H1 (cell line): ENCODE measurements at regions not wholly inside any gene's neighbourhood (a gene's known extent, or its start where the extent isn't known, plus 50 kb on each side); places are given as distances from the start of the nearest gene placed in this dataset.

Experiments used
- CTCF ChIA-PET: fragments of 300-600 bp; sonication (Branson Sonifier 250); formaldehyde crosslinking; loops from one replicate; lab custom pipeline; 2021; ENCODE audit not compliant: partially characterized antibody; lab: Charles Lee
- POLR2A ChIA-PET: fragments of 300-600 bp; sonication (Branson Sonifier 250); formaldehyde crosslinking; loops from one replicate; lab custom pipeline; 2021; ENCODE audit warnings: inconsistent platforms; ENCODE audit not compliant: partially characterized antibody; lab: Charles Lee
- DNase-seq, 2 experiments: peaks; one replicate each; pipeline versions ENCODE4 v3.0.0 to v3.0.0-alpha.2; 2010 to 2022; ENCODE audit warnings: low spot score in 2 of 2, low read depth in 1 of 2, mixed read lengths in 1 of 2
- FAIRE-seq: peaks from 2 replicates; lab custom pipeline; 2011; peaks lifted over from hg19 to GRCh38; lab: Jason Lieb, UNC
- H2AFZ ChIP-seq: 2 replicates; pipeline ENCODE4 v1.8.1; 2012; ENCODE audit warnings: low read length, inconsistent platforms
- H2AK5ac ChIP-seq: 2 replicates; pipeline ENCODE4 v1.6.1; 2013; ENCODE audit warnings: low read depth, low read length
- H2BK120ac ChIP-seq: replicated peaks from 2 replicates; pipeline ENCODE3; 2013; ENCODE audit warnings: low read depth, low read length, inconsistent platforms
- H2BK12ac ChIP-seq: 2 replicates; pipeline ENCODE4 v1.6.1; 2013; ENCODE audit warnings: low read depth, low read length
- H2BK15ac ChIP-seq: 2 replicates; pipeline ENCODE4 v1.6.1; 2013; ENCODE audit warnings: low read length
- H2BK20ac ChIP-seq: 2 replicates; pipeline ENCODE4 v1.6.1; 2013; ENCODE audit warnings: low read length
- H2BK5ac ChIP-seq: 2 replicates; pipeline ENCODE4 v1.6.1; 2013; ENCODE audit warnings: low read depth, low read length
- H3K14ac ChIP-seq: 2 replicates; pipeline ENCODE4 v1.6.1; 2013; ENCODE audit warnings: inconsistent platforms; ENCODE audit not compliant: insufficient read length
- H3K18ac ChIP-seq: 2 replicates; pipeline ENCODE4 v1.6.1; 2013; ENCODE audit warnings: low read length; ENCODE audit errors: extremely low read depth
- H3K23ac ChIP-seq: 2 replicates; pipeline ENCODE4 v1.6.1; 2013; ENCODE audit warnings: inconsistent platforms; ENCODE audit not compliant: insufficient read length
- H3K23me2 ChIP-seq: 2 replicates; pipeline ENCODE4 v1.6.1; 2013; ENCODE audit warnings: low read depth, low read length
- H3K27ac ChIP-seq: 2 replicates; pipeline ENCODE4 v1.6.1; 2011; ENCODE audit warnings: low read depth, low read length, inconsistent platforms
- H3K27me3 ChIP-seq, 4 experiments: replicated peaks in 1 of 4; 1 replicate in 1 of 4; 2 replicates in 3 of 4; pipeline versions ENCODE4 v1.6.1 to v1.8.1; 2011 to 2013; ENCODE audit warnings: low read length in 3 of 4, mild to moderate bottlenecking in 3 of 4, inconsistent platforms in 2 of 4, mixed read lengths in 2 of 4, moderate library complexity in 1 of 4; ENCODE audit not compliant: control insufficient read depth in 3 of 4, insufficient read depth in 3 of 4; ENCODE audit errors: extremely low read depth in 1 of 4
- H3K36me3 ChIP-seq, 4 experiments: 2 replicates each; pipeline versions ENCODE4 v1.6.1 to v1.8.1; 2011 to 2013; ENCODE audit warnings: mild to moderate bottlenecking in 4 of 4, low read length in 3 of 4, moderate library complexity in 2 of 4, control low read depth in 1 of 4, inconsistent platforms in 1 of 4; ENCODE audit not compliant: insufficient read depth in 4 of 4, control insufficient read depth in 2 of 4
- H3K4ac ChIP-seq: replicated peaks from 2 replicates; pipeline ENCODE3; 2013; ENCODE audit warnings: low read length, low read depth, mixed read lengths, inconsistent platforms; ENCODE audit not compliant: insufficient read length
- H3K4me1 ChIP-seq, 4 experiments: replicated peaks in 1 of 4; 1 replicate in 1 of 4; 2 replicates in 3 of 4; pipeline versions ENCODE4 v1.6.1 to v1.8.1; 2011 to 2013; ENCODE audit warnings: low read length in 3 of 4, inconsistent platforms in 2 of 4, mixed read lengths in 1 of 4; ENCODE audit not compliant: insufficient read depth in 4 of 4, control insufficient read depth in 3 of 4
- H3K4me2 ChIP-seq, 2 experiments: 2 replicates each; pipeline versions ENCODE4 v1.6.1 to v1.8.1; 2011 to 2013; ENCODE audit warnings: low read depth in 2 of 2, low read length in 2 of 2, control low read depth in 1 of 2, inconsistent platforms in 1 of 2, mild to moderate bottlenecking in 1 of 2; ENCODE audit not compliant: insufficient read depth in 1 of 2
- H3K4me3 ChIP-seq, 4 experiments: fragments of 200-600, 300-600 bp in 1 of 4; sonication (generic), shearing (Covaris generic), sonication (Bioruptor Twin) in 1 of 4; 2 replicates each; pipeline versions ENCODE4 v1.5.1 to v1.8.1; 2011 to 2016; ENCODE audit warnings: low read length in 4 of 4, low read depth in 3 of 4, control low read depth in 2 of 4, inconsistent platforms in 2 of 4, mild to moderate bottlenecking in 2 of 4, mixed read lengths in 1 of 4, moderate library complexity in 1 of 4; ENCODE audit not compliant: insufficient read depth in 2 of 4; ENCODE audit errors: extremely low read depth in 1 of 4
- H3K56ac ChIP-seq: replicated peaks from 2 replicates; pipeline ENCODE3; 2013; ENCODE audit warnings: low read depth, mild to moderate bottlenecking, mixed read lengths, low read length, inconsistent platforms; ENCODE audit not compliant: insufficient read length
- H3K79me1 ChIP-seq: 2 replicates; pipeline ENCODE4 v1.6.1; 2013; ENCODE audit warnings: low read depth, low read length, control low read depth
- H3K79me2 ChIP-seq, 2 experiments: 2 replicates each; pipeline versions ENCODE4 v1.6.1 to v1.8.1; 2012 to 2013; ENCODE audit warnings: low read length in 2 of 2, mild to moderate bottlenecking in 2 of 2, inconsistent platforms in 1 of 2; ENCODE audit not compliant: insufficient read depth in 2 of 2, control insufficient read depth in 1 of 2
- H3K9ac ChIP-seq, 4 experiments: replicated peaks in 1 of 4; 1 replicate in 1 of 4; 2 replicates in 3 of 4; pipeline versions ENCODE4 v1.6.1 to v1.8.1; 2011 to 2013; ENCODE audit warnings: low read depth in 3 of 4, low read length in 3 of 4, control low read depth in 2 of 4, mild to moderate bottlenecking in 2 of 4, moderate library complexity in 2 of 4, inconsistent platforms in 1 of 4; ENCODE audit errors: extremely low read depth in 1 of 4
- H3K9me3 ChIP-seq, 2 experiments: 2 replicates each; pipeline versions ENCODE4 v1.6.1 to v1.8.1; 2012 to 2013; ENCODE audit warnings: mild to moderate bottlenecking in 2 of 2, moderate library complexity in 2 of 2, control low read depth in 1 of 2, inconsistent platforms in 1 of 2, low read depth in 1 of 2, low read length in 1 of 2, mixed read lengths in 1 of 2; ENCODE audit not compliant: insufficient read depth in 2 of 2
- H4K20me1 ChIP-seq, 2 experiments: replicated peaks in 1 of 2; 2 replicates each; pipeline versions ENCODE3 to v1.8.1; 2011 to 2013; ENCODE audit warnings: inconsistent platforms in 2 of 2, low read length in 2 of 2, mild to moderate bottlenecking in 1 of 2; ENCODE audit not compliant: insufficient read depth in 2 of 2, control insufficient read depth in 1 of 2
- H4K5ac ChIP-seq: 2 replicates; pipeline ENCODE4 v1.6.1; 2013; ENCODE audit warnings: low read length, low read depth, mixed read lengths, inconsistent platforms; ENCODE audit not compliant: insufficient read length
- H4K8ac ChIP-seq: 2 replicates; pipeline ENCODE4 v1.8.0; 2013; ENCODE audit warnings: mild to moderate bottlenecking, moderate library complexity, low read length, inconsistent platforms; ENCODE audit not compliant: insufficient read depth; ENCODE audit errors: extremely low read depth
- H4K91ac ChIP-seq: replicated peaks from 2 replicates; pipeline ENCODE3; 2013; ENCODE audit warnings: low read length, mixed read lengths, inconsistent platforms; ENCODE audit not compliant: insufficient read length
- BCL11A ChIP-seq, 2 experiments: IDR thresholded peaks; one replicate each; pipeline ENCODE4 v1.6.1; 2011; ENCODE audit warnings: low read depth in 2 of 2, low read length in 2 of 2, mild to moderate bottlenecking in 2 of 2
- CBX5 ChIP-seq: fragments of 300-800, 300-1000 bp; sonication (generic); IDR thresholded peaks from 2 replicates; pipeline ENCODE4 v1.7.1; 2016; ENCODE audit warnings: antibody characterized with exemption, low read length, low read depth
- HDAC2 ChIP-seq, 2 experiments: fragments of 300-600 bp in 1 of 2; sonication (generic) in 1 of 2; IDR thresholded peaks; 2 replicates each; pipeline ENCODE4 v1.6.1; 2011 to 2012; ENCODE audit warnings: low read depth in 2 of 2, low read length in 2 of 2, mild to moderate bottlenecking in 2 of 2, moderate library complexity in 2 of 2, borderline replicate concordance in 1 of 2, inconsistent platforms in 1 of 2
- KDM5A ChIP-seq: fragments of 200-600 bp; IDR thresholded peaks from 2 replicates; pipeline ENCODE4 v1.7.1; 2012; ENCODE audit warnings: mild to moderate bottlenecking, low read length, inconsistent platforms, mixed read lengths
- POLR2AphosphoS5 ChIP-seq: IDR thresholded peaks from 2 replicates; pipeline ENCODE4 v1.6.1; 2011; ENCODE audit warnings: low read depth, low read length
- RBBP5 ChIP-seq: IDR thresholded peaks from 2 replicates; pipeline ENCODE4 v1.7.1; 2012; ENCODE audit warnings: low read depth, mild to moderate bottlenecking, inconsistent platforms, low read length, moderate library complexity, borderline replicate concordance
- RFX5 ChIP-seq: IDR thresholded peaks from 2 replicates; pipeline ENCODE4 v1.6.1; 2011; ENCODE audit warnings: low read depth, low read length, improper control_type of control experiment, borderline replicate concordance
- RXRA ChIP-seq: IDR thresholded peaks from 2 replicates; pipeline ENCODE4 v1.6.1; 2011; ENCODE audit warnings: low read depth, mild to moderate bottlenecking, low read length, moderate library complexity; ENCODE audit not compliant: insufficient read depth
- SP2 ChIP-seq: IDR thresholded peaks from 2 replicates; pipeline ENCODE4 v1.6.1; 2012; ENCODE audit warnings: mild to moderate bottlenecking, low read length, inconsistent platforms
- WGBS, 2 experiments: shearing (Covaris generic) in 1 of 2; methylation state at CpG; one replicate each; pipeline versions ENCODE4 v1.1.6 to v1.1.7; 2013 to 2015; ENCODE audit warnings: low lambda C conversion rate in 2 of 2, mixed read lengths in 2 of 2, inconsistent platforms in 1 of 2, low coverage in 1 of 2, missing lambda C conversion rate in 1 of 2; ENCODE audit not compliant: insufficient replicate concordance in 2 of 2, insufficient coverage in 1 of 2, insufficient read length in 1 of 2; ENCODE audit errors: extremely low coverage in 1 of 2, missing lambda C conversion rate in 1 of 2; 5-methylcytosine and 5-hydroxymethylcytosine counted together
- TF ChIP-seq, protein P1 (sequence below), 3 experiments: IDR thresholded peaks; 1 replicate in 2 of 3; 2 replicates in 1 of 3; pipeline versions ENCODE4 v1.5.1 to v1.6.1; 2011; ENCODE audit warnings: low read length in 3 of 3, mild to moderate bottlenecking in 3 of 3, inconsistent platforms in 2 of 3, low read depth in 1 of 3, moderate library complexity in 1 of 3; ENCODE audit not compliant: insufficient read depth in 1 of 3; ENCODE audit errors: control extremely low read depth in 1 of 3

DNA sequence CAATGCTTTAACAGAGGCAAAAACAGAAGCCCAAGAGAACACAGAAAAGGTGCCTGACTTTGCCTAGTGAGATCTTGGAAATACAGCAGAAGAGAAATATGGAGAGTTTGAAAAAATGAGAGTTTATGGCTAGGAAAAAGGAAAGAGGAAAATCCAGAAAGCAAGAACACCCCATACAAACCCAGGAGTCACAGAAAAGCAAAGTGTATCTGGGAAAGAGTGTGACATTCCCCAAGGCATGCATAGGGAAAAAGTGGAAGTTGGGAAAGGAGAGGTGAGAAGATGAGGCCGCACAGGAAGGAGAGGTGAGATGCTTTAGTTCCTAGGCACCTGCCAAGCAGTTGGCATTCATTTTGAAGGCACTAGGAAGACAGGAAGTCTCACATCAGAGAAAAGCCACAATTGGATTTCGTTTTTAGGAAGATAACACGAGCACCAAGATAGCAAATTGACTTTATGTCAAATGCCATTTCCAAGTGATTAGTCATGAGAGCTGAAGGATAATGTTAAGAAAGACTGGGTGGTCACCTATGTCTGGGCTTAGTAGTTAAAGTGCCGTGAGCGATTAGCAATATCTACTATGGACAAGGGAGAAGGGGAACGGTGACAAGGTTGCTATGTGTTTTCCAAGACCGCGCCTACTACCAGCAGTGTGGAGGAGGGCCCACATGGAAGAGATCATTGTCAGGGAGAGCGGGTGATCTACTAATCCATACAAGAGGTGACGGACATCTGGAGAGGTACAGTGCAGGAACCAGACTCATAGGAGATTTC, 224.1 kb upstream of the PARD3B start:
- Histone ChIP-seq H2AK5ac (no peak overlapping the region), H2BK20ac (no peak overlapping the region), H3K9me3 (no peaks in the 10 kb centered on the region), H3K56ac (no peak overlapping the region), H2BK15ac (0 out of 2 replicates have a peak overlapping the region, but pooled peaks have one; percentile 18), H4K8ac (no peak overlapping the region), H3K27me3 (no peaks in the 10 kb centered on the region), H2BK120ac (no peak overlapping the region), H3K23ac (no peak overlapping the region), H4K5ac (no peak overlapping the region), H3K18ac (no peak overlapping the region), H2AFZ (no peak overlapping the region), H3K4me1 (peaks cover 0 to 3% (median 0%) of the 10 kb centered on the region in 4 experiments; a peak in 2 of 7 replicates), H3K36me3 (no peaks in the 10 kb centered on the region), H3K23me2 (no peaks in the 10 kb centered on the region), H2BK12ac (0 out of 2 replicates have a peak overlapping the region, but pooled peaks have one; percentile 23), H3K4ac (no peak overlapping the region), H3K79me1 (no peaks in the 10 kb centered on the region), H3K27ac (no peak overlapping the region), H2BK5ac (no peak overlapping the region; the same call in 1 of the 2 replicates), H3K4me3 (no peak overlapping the region), H3K9ac (no peak overlapping the region), H4K20me1 (no peaks in the 10 kb centered on the region), H4K91ac (no peak overlapping the region), H3K79me2 (no peaks in the 10 kb centered on the region), H3K14ac (no peak overlapping the region), H3K4me2 (no peak overlapping the region)
- no peak for DNase-seq
- 95% methylated on average over 10 of the region's 10 CpGs; no CpG with 5 or more reads in 1 of the 2 experiments for WGBS, 2 experiments
- ChIA-PET CTCF (interaction anchor here (1.5 to 4.2 kb wide), 2 partner anchors 61 to 204 kb away, joined by 4 to 34 read pairs; no protein-coding TSS in a partner anchor), POLR2A (no interaction called here)
- no peak for FAIRE-seq
- TF ChIP-seq RXRA = no peak
- TF ChIP-seq, protein P1, sequence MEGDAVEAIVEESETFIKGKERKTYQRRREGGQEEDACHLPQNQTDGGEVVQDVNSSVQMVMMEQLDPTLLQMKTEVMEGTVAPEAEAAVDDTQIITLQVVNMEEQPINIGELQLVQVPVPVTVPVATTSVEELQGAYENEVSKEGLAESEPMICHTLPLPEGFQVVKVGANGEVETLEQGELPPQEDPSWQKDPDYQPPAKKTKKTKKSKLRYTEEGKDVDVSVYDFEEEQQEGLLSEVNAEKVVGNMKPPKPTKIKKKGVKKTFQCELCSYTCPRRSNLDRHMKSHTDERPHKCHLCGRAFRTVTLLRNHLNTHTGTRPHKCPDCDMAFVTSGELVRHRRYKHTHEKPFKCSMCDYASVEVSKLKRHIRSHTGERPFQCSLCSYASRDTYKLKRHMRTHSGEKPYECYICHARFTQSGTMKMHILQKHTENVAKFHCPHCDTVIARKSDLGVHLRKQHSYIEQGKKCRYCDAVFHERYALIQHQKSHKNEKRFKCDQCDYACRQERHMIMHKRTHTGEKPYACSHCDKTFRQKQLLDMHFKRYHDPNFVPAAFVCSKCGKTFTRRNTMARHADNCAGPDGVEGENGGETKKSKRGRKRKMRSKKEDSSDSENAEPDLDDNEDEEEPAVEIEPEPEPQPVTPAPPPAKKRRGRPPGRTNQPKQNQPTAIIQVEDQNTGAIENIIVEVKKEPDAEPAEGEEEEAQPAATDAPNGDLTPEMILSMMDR (IDR thresholded peaks at IDR 0.05; ENCODE audit: control extremely low read depth in 1 of 3, insufficient read depth in 1 of 3, low read depth in 1 of 3, low read length in 3 of 3) = no peak
- no peak for TF ChIP-seq RFX5
- TF ChIP-seq SP2 = no peak
- TF ChIP-seq CBX5 = no peak
- no peak for TF ChIP-seq BCL11A (IDR thresholded peaks at IDR 0.05; ENCODE audit: low read depth in 2 of 2, low read length in 2 of 2)
- no peak for TF ChIP-seq RBBP5
- no peak for TF ChIP-seq POLR2AphosphoS5
- TF ChIP-seq KDM5A = no peak
- no peak for TF ChIP-seq HDAC2 (IDR thresholded peaks at IDR 0.05; ENCODE audit: borderline replicate concordance in 1 of 2, low read depth in 2 of 2, low read length in 2 of 2)
